D721Med (cell line): ENCODE measurements at regions not wholly inside any gene's neighbourhood (a gene's known extent, or its start where the extent isn't known, plus 50 kb on each side); places are given as distances from the start of the nearest gene placed in this dataset.

Source experiments
- DNase-seq: peaks from one replicate; pipeline ENCODE4 v3.0.0; 2011; ENCODE audit warnings: low spot score; ENCODE audit not compliant: insufficient read length
- FAIRE-seq: peaks from 2 replicates; lab custom pipeline; 2011; peaks lifted over from hg19 to GRCh38; lab: Jason Lieb, UNC
- TF ChIP-seq, protein P1 (sequence below): IDR thresholded peaks from 2 replicates; pipeline ENCODE4 v1.5.1; 2012; ENCODE audit warnings: mild to moderate bottlenecking, control low read depth; ENCODE audit not compliant: insufficient read depth; ENCODE audit errors: missing control alignments

DNA sequence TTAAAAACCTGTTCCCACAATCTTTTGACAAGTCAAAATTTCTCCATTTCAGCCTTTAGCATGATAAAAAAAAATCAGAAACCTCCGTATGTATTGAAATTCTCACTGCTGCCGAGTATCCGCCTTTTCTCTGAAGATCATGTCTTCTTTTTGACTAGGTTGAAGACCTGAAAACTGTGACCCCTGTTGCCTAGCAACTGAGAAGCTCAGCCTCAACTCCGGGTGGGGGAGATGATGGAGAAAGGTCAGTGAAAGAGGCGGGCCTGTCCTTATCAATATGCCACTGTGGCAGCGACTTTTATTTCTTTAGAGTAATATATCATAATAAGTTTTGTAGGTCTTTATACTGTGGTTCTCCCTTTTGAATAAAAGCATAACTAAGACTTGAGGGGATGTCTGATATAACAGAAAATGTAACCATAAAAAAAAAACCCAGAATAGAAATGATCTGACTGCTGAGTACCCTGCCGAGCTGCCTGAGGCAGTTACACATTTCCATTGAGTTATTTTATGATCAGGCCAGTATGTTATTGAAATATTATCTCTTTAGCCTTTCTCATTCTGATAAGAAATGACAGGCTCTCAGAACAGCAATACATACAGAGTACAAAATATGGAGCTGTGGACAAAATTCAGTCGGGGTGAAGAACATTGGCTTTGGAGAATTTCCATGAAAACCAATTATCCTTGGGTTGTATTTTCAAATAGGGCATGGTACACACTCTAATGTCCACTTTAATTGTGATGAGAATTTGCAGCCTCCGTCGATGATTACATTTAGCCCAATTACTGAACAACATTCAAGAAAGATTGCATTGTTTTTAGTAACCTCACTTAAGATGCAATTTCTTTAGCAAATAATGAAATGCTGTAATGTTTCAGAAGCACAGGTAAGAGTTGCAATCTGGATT, 136.7 kb upstream of the EEF1E1 start:
- DNase-seq (no peak), FAIRE-seq (no peak)
- TF ChIP-seq, protein P1, sequence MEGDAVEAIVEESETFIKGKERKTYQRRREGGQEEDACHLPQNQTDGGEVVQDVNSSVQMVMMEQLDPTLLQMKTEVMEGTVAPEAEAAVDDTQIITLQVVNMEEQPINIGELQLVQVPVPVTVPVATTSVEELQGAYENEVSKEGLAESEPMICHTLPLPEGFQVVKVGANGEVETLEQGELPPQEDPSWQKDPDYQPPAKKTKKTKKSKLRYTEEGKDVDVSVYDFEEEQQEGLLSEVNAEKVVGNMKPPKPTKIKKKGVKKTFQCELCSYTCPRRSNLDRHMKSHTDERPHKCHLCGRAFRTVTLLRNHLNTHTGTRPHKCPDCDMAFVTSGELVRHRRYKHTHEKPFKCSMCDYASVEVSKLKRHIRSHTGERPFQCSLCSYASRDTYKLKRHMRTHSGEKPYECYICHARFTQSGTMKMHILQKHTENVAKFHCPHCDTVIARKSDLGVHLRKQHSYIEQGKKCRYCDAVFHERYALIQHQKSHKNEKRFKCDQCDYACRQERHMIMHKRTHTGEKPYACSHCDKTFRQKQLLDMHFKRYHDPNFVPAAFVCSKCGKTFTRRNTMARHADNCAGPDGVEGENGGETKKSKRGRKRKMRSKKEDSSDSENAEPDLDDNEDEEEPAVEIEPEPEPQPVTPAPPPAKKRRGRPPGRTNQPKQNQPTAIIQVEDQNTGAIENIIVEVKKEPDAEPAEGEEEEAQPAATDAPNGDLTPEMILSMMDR: no peak

DNA sequence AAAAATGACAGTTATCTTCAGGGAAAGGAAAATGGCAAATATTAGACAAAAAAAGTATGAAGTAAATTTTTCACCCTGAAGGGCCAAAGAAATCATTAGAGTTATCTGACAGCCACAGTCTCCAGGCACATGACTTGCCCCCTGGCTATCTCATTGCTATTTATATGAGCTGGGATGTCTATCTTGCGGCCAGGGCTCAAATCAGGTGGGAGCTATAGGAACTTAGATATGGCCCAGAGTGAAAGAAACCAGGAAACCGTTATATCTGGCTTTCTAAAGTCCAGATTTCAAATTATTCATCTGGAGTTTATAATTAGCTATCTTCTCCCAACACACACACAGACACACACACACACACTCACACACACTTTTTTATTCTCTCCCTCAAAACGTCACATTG, 135.3 kb upstream of the EEF1E1 start:
- TF ChIP-seq, protein P1: no peak
- FAIRE-seq: no peak

DNA sequence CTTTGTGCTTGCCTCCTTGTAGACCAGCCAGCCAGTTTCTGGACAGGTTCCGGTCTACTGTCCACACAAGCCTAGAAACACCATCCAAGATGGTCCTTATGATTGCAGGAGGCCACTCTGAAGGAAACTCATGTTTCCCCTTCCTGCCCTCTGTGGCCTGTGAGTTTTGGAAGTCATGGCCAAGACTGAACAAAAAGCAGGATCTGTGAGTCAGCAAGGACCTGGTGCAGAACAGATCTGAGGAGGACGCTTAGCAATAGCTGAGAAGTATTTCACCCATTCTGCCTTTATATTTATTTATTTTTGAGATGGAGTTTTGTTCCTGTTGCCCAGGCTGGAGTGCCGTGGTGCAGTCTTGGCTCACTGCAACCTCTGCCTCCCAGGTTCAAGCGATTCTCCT, 134.6 kb upstream of the EEF1E1 start:
- DNase-seq (no peak), FAIRE-seq (no peak)
- TF ChIP-seq, protein P1: no peak

More for the DNA sequence above, 135.3 kb upstream of the EEF1E1 start:
- DNase-seq: no peak

DNA sequence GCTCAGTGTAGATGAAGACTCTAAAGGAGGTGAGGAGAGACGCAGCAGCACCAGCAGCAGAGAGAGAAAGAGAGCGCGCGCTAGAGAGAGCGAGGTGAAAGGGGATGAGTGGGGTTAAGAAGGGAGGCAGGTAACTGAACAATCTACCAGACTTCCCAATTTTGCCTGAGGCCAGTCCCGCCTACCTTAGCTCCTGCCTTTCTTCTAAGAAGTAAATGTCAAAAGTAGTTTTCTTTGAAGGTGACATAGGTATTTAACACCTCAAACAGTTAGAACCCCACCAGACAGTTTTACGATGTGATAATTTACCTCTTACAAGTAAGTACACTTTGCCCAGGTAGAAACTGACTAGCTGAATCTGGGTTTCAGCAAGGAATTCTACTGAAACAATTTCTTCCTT, 132.0 kb upstream of the EEF1E1 start:
- TF ChIP-seq, protein P1: no peak
- FAIRE-seq (no peak), DNase-seq (no peak)

DNA sequence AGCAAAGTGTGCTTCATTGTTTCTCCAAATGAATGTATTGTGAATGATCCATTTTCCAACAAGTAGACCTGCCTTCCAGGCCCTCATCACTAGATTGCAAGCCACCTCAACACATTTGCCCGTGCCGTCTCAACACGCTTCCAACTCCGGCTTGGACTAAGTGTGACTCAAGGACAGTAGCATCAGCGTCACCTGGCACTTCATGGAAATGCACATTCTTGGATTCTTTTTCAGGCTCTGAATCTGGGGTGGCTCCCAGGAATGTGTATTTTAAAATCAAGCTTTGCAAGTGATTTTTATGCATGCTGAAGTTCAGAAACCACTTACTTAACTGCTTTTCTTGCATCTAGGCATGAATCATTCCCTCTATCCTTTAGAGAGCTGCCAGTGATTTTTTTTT, 129.6 kb upstream of the EEF1E1 start:
- FAIRE-seq: no peak
- DNase-seq: no peak
- TF ChIP-seq, protein P1: no peak

DNA sequence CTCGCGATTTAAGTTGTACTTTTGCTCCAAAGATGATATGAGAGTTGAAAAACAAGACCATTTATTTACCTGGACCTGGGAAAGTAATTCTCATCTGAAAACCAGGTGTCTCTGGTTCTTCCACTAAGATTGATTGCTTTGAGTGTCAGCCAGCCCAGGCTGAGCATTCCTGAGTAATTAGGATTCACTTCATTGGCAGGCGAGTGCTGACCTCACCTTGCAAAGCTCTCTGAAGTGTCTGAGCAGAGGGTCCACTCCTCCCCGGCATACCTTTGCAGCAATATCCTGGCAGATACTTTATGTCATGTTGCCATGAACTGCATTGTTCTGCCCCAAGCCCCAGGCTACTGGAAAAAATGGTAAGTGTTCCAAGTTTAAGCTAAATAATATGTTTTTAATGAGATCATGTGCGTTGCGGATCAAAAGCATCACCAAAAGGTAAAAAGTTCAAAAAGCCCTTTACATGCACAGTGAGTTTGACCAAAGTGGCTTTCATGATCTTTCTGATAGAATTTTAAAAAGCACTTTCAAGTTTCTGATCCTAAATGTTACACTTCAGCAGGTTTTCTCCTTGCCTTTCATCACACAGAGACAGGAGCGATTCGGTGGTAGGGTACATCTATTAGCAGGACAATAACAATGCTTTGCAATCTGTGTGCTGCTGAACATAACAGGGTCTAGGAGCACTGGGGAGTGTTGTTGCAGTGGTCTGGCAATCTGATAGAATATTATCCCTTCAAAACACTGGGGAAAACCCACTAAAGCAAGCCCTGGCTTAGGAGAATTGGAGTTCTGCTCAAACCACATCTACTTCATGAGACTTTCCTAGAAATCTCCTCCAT, 127.8 kb upstream of the EEF1E1 start:
- TF ChIP-seq, protein P1: no peak
- DNase-seq: no peak
- no peak for FAIRE-seq
